ENCODE measurements at regions not wholly inside any gene's neighbourhood (a gene's known extent, or its start where the extent isn't known, plus 50 kb on each side); places are given as distances from the start of the nearest gene placed in this dataset.

DNA sequence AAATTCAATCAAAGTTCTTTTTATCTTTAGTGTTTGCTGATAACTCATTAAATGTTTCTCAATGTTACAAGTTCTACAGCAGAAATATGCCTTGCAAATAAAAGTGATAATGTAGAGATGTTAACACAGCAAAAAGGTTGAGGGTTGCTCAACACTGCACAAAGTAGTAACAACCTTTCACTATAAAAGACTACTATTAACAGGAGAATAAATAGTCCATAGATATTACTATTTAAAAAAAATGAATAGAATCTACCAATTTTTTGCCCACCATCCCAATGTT, 378.1 kb downstream of the RBM43 start:
- no peak for TF ChIP-seq ZNF133 (tag by site-specific recombination; IDR thresholded peaks at IDR 0.05)
- TF ChIP-seq ZNF600 (tag by site-specific recombination; IDR thresholded peaks at IDR 0.05), result no peak
- TF ChIP-seq ZFP3 (tag by site-specific recombination; IDR thresholded peaks at IDR 0.05; ENCODE audit: low read depth), result no peak
- TF ChIP-seq, protein P1, sequence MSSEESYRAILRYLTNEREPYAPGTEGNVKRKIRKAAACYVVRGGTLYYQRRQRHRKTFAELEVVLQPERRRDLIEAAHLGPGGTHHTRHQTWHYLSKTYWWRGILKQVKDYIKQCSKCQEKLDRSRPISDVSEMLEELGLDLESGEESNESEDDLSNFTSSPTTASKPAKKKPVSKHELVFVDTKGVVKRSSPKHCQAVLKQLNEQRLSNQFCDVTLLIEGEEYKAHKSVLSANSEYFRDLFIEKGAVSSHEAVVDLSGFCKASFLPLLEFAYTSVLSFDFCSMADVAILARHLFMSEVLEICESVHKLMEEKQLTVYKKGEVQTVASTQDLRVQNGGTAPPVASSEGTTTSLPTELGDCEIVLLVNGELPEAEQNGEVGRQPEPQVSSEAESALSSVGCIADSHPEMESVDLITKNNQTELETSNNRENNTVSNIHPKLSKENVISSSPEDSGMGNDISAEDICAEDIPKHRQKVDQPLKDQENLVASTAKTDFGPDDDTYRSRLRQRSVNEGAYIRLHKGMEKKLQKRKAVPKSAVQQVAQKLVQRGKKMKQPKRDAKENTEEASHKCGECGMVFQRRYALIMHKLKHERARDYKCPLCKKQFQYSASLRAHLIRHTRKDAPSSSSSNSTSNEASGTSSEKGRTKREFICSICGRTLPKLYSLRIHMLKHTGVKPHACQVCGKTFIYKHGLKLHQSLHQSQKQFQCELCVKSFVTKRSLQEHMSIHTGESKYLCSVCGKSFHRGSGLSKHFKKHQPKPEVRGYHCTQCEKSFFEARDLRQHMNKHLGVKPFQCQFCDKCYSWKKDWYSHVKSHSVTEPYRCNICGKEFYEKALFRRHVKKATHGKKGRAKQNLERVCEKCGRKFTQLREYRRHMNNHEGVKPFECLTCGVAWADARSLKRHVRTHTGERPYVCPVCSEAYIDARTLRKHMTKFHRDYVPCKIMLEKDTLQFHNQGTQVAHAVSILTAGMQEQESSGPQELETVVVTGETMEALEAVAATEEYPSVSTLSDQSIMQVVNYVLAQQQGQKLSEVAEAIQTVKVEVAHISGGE (tag by site-specific recombination; conservative IDR thresholded peaks at IDR 0.05; ENCODE audit: low read depth), result no peak
- no peak for TF ChIP-seq ZNF777 (tag by site-specific recombination; IDR thresholded peaks at IDR 0.05; ENCODE audit: borderline replicate concordance)
- TF ChIP-seq, protein P2, sequence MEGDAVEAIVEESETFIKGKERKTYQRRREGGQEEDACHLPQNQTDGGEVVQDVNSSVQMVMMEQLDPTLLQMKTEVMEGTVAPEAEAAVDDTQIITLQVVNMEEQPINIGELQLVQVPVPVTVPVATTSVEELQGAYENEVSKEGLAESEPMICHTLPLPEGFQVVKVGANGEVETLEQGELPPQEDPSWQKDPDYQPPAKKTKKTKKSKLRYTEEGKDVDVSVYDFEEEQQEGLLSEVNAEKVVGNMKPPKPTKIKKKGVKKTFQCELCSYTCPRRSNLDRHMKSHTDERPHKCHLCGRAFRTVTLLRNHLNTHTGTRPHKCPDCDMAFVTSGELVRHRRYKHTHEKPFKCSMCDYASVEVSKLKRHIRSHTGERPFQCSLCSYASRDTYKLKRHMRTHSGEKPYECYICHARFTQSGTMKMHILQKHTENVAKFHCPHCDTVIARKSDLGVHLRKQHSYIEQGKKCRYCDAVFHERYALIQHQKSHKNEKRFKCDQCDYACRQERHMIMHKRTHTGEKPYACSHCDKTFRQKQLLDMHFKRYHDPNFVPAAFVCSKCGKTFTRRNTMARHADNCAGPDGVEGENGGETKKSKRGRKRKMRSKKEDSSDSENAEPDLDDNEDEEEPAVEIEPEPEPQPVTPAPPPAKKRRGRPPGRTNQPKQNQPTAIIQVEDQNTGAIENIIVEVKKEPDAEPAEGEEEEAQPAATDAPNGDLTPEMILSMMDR (tag by site-specific recombination; IDR thresholded peaks at IDR 0.05), result no peak
- TF ChIP-seq HIC1 (tag by site-specific recombination; IDR thresholded peaks at IDR 0.05), result no peak
- TF ChIP-seq, protein P3, sequence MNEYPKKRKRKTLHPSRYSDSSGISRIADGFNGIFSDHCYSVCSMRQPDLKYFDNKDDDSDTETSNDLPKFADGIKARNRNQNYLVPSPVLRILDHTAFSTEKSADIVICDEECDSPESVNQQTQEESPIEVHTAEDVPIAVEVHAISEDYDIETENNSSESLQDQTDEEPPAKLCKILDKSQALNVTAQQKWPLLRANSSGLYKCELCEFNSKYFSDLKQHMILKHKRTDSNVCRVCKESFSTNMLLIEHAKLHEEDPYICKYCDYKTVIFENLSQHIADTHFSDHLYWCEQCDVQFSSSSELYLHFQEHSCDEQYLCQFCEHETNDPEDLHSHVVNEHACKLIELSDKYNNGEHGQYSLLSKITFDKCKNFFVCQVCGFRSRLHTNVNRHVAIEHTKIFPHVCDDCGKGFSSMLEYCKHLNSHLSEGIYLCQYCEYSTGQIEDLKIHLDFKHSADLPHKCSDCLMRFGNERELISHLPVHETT (tag by site-specific recombination; IDR thresholded peaks at IDR 0.05), result no peak
- TF ChIP-seq ZNF645 (tag by site-specific recombination; IDR thresholded peaks at IDR 0.05), result no peak

All from HEK293 (cell line).